BLaER1 treated with 17β-estradiol and CSF1 and Interleukin-3, amounts not matched to agents 10 nM and 100 nM (cell line): ENCODE measurements at regions not wholly inside any gene's neighbourhood (a gene's known extent, or its start where the extent isn't known, plus 50 kb on each side); places are given as distances from the start of the nearest gene placed in this dataset.

Experiments
- H3K27ac ChIP-seq, 11 experiments: shearing (Covaris generic); formaldehyde crosslinking; 2 replicates each; pipeline ENCODE4 v1.8.1; 2022
- H3K27me3 ChIP-seq, 11 experiments: shearing (Covaris generic); formaldehyde crosslinking; 2 replicates each; pipeline ENCODE4 v1.8.1; 2022
- H3K36me3 ChIP-seq, 11 experiments: shearing (Covaris generic); formaldehyde crosslinking; 2 replicates each; pipeline ENCODE4 v1.8.1; 2022
- H3K4me1 ChIP-seq, 10 experiments: shearing (Covaris generic); formaldehyde crosslinking; 2 replicates each; pipeline ENCODE4 v1.8.1; 2022
- H3K4me2 ChIP-seq, 11 experiments: shearing (Covaris generic); formaldehyde crosslinking; 2 replicates each; pipeline ENCODE4 v1.8.1; 2022
- H3K4me3 ChIP-seq, 10 experiments: shearing (Covaris generic); formaldehyde crosslinking; 2 replicates each; pipeline ENCODE4 v1.8.1; 2022
- H3K9ac ChIP-seq, 11 experiments: shearing (Covaris generic); formaldehyde crosslinking; 2 replicates each; pipeline ENCODE4 v1.8.1; 2022
- H3K9me3 ChIP-seq, 11 experiments: shearing (Covaris generic); formaldehyde crosslinking; replicated peaks in 1 of 11; 2 replicates each; pipeline ENCODE4 v1.8.1; 2022
- H4K20me1 ChIP-seq, 11 experiments: shearing (Covaris generic); formaldehyde crosslinking; 2 replicates each; pipeline ENCODE4 v1.8.1; 2022
- Cebpa-rat ChIP-seq, 11 experiments: shearing (Covaris generic); IDR thresholded peaks; 2 replicates each; pipeline ENCODE4 v1.8.1; 2022

DNA sequence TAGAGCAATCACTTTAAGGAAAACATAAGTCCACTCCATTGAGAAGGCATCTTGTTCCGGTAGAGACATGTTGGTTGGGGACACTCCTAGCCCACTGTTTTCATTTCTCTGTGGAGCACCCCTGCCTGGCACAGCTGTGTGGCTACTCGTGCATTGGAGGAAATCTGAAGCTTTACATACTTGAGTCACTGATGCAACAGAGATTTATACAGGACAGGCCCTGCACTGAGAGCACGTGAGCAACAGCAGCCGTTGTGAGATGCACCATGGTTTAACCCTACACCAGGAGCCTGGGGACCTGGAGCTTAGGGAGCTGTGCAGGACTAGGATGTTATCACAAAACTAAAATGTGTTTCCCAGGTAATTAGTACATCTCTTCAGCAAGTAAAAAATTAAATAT lies 230.7 kb upstream of the IRX1 start:
- no peaks in the 10 kb centered on the region for H3K36me3 ChIP-seq
- no peak overlapping the region for H3K9ac ChIP-seq
- no peak overlapping the region for H3K4me2 ChIP-seq
- no peak overlapping the region for H3K4me3 ChIP-seq
- H3K27me3 ChIP-seq: no peaks in the 10 kb centered on the region
- H3K27ac ChIP-seq: no peak overlapping the region
- no peaks in the 10 kb centered on the region for H4K20me1 ChIP-seq
- no peak for TF ChIP-seq Cebpa-rat (IDR thresholded peaks at IDR 0.05)
- H3K4me1 ChIP-seq: no peaks in the 10 kb centered on the region
- H3K9me3 ChIP-seq: peaks cover 0 to 10% (median 5%) of the 10 kb centered on the region in 11 experiments; a peak in 11 of 22 replicates

GRCh38 chr5:3364433-3364832 lies 231.2 kb upstream of the IRX1 start:
- Histone ChIP-seq H3K9me3 (peaks cover 0 to 9% (median 5%) of the 10 kb centered on the region in 11 experiments; a peak in 11 of 22 replicates), H3K4me3 (no peak overlapping the region), H3K27ac (no peak overlapping the region), H3K9ac (no peak overlapping the region), H3K36me3 (no peaks in the 10 kb centered on the region), H4K20me1 (no peaks in the 10 kb centered on the region), H3K4me1 (peaks cover 0 to 4% (median under 1%) of the 10 kb centered on the region in 10 experiments; a peak in 8 of 20 replicates), H3K27me3 (no peaks in the 10 kb centered on the region), H3K4me2 (no peak overlapping the region)
- TF ChIP-seq Cebpa-rat (IDR thresholded peaks at IDR 0.05): no peak

DNA sequence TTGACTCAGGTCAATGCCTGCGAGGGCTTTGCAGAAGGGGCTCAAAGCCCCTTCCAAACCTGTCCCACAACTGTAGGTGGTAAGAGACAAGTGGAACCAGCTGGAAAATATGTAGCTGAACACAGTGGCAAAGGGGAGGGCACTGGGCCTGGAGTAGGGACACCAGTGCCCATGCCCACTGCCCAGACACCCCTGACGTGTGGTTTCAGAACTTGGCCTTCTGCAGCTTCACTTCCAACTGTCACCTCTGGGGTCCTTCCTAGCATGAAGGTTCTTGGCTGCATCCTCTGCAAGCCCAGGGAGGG lies 233.1 kb upstream of the IRX1 start:
- H3K27me3 ChIP-seq: no peaks in the 10 kb centered on the region
- no peak overlapping the region for H3K27ac ChIP-seq
- H3K4me3 ChIP-seq: no peak overlapping the region
- no peak for TF ChIP-seq Cebpa-rat (IDR thresholded peaks at IDR 0.05)
- H3K9me3 ChIP-seq: peaks cover 0 to 5% (median 0%) of the 10 kb centered on the region in 11 experiments; a peak in 1 of 22 replicates
- no peak overlapping the region for H3K4me2 ChIP-seq
- H3K9ac ChIP-seq: no peak overlapping the region
- H3K4me1 ChIP-seq: peaks cover 0 to 8% (median 2%) of the 10 kb centered on the region in 10 experiments; a peak in 8 of 20 replicates
- H3K36me3 ChIP-seq: no peaks in the 10 kb centered on the region
- no peaks in the 10 kb centered on the region for H4K20me1 ChIP-seq

- Histone ChIP-seq H3K4me1 (peaks cover 0 to 8% (median 2%) of the 10 kb centered on the region in 10 experiments; a peak in 8 of 20 replicates), H3K4me2 (no peak overlapping the region), H3K4me3 (no peak overlapping the region), H3K9me3 (peaks cover 0 to 5% (median 0%) of the 10 kb centered on the region in 11 experiments; a peak in 1 of 22 replicates), H3K27me3 (no peaks in the 10 kb centered on the region), H3K36me3 (no peaks in the 10 kb centered on the region), H3K27ac (no peak overlapping the region), H3K9ac (no peak overlapping the region), H4K20me1 (no peaks in the 10 kb centered on the region)
- TF ChIP-seq Cebpa-rat (IDR thresholded peaks at IDR 0.05): no peak
Observed at GRCh38 chr5:3361811-3362605, 233.6 kb upstream of the IRX1 start.

- Histone ChIP-seq H4K20me1 (no peaks in the 10 kb centered on the region), H3K27me3 (no peaks in the 10 kb centered on the region), H3K4me2 (peak overlapping the region in 6 of 11 experiments; percentile 0 to 43 (median 24); a peak in 5 of 22 replicates), H3K4me1 (peaks cover 0 to 8% (median 2%) of the 10 kb centered on the region in 10 experiments; a peak in 8 of 20 replicates), H3K27ac (no peak overlapping the region), H3K9ac (no peak overlapping the region), H3K9me3 (peaks cover 0 to 5% (median 0%) of the 10 kb centered on the region in 11 experiments; a peak in 1 of 22 replicates), H3K4me3 (no peak overlapping the region), H3K36me3 (no peaks in the 10 kb centered on the region)
- TF ChIP-seq Cebpa-rat (IDR thresholded peaks at IDR 0.05): no peak
Observed at GRCh38 chr5:3359642-3360041, 236.0 kb upstream of the IRX1 start.

- Histone ChIP-seq H3K4me3 (no peak overlapping the region), H3K9ac (no peak overlapping the region), H3K36me3 (no peaks in the 10 kb centered on the region), H3K27me3 (no peaks in the 10 kb centered on the region), H3K27ac (no peak overlapping the region), H3K4me2 (no peak overlapping the region), H4K20me1 (no peaks in the 10 kb centered on the region), H3K4me1 (peaks cover 0 to 8% (median 2%) of the 10 kb centered on the region in 10 experiments; a peak in 8 of 20 replicates), H3K9me3 (peaks cover 0 to 5% (median 0%) of the 10 kb centered on the region in 11 experiments; a peak in 1 of 22 replicates)
- TF ChIP-seq Cebpa-rat (IDR thresholded peaks at IDR 0.05): no peak
Observed at GRCh38 chr5:3357291-3357690, 238.3 kb upstream of the IRX1 start.

DNA sequence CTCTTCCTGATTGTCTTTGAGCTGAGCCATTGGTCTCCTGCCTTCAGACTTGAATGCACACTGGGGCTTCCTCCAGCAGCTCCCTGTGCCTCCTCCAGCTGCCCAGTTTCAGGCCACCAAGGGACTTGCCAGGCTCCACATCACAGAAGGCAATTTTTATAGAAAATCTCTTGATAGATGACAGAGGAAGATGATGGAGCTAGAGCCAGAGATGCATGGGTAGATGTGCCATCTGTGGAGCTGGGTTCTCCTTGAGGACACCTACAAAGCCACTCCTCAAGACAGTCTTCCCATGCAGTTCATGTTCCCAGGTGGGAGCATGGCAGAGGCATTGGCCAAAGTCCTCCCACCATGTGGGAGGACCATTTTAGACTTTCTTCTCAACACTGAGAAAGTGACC lies 239.6 kb upstream of the IRX1 start:
- no peak overlapping the region for H3K4me3 ChIP-seq
- no peaks in the 10 kb centered on the region for H4K20me1 ChIP-seq
- no peak for TF ChIP-seq Cebpa-rat (IDR thresholded peaks at IDR 0.05)
- no peak overlapping the region for H3K9ac ChIP-seq
- no peaks in the 10 kb centered on the region for H3K36me3 ChIP-seq
- H3K4me1 ChIP-seq: peaks cover 0 to 8% (median 2%) of the 10 kb centered on the region in 10 experiments; a peak in 8 of 20 replicates
- no peaks in the 10 kb centered on the region for H3K27me3 ChIP-seq
- H3K27ac ChIP-seq: no peak overlapping the region
- H3K4me2 ChIP-seq: no peak overlapping the region
- peaks cover 0 to 7% (median 0%) of the 10 kb centered on the region in 11 experiments; a peak in 1 of 22 replicates for H3K9me3 ChIP-seq

GRCh38 chr5:3355126-3355525 lies 240.5 kb upstream of the IRX1 start:
- Histone ChIP-seq H3K27ac (no peak overlapping the region), H3K27me3 (no peaks in the 10 kb centered on the region), H3K4me3 (no peak overlapping the region)

GRCh38 chr5:3354606-3355005 lies 241.0 kb upstream of the IRX1 start:
- Histone ChIP-seq H3K9ac (no peak overlapping the region), H3K9me3 (peaks cover 0 to 7% (median 0%) of the 10 kb centered on the region in 11 experiments; a peak in 1 of 22 replicates), H3K27me3 (no peaks in the 10 kb centered on the region), H3K4me3 (no peak overlapping the region), H3K4me2 (no peak overlapping the region), H3K36me3 (no peaks in the 10 kb centered on the region), H4K20me1 (no peaks in the 10 kb centered on the region), H3K27ac (no peak overlapping the region), H3K4me1 (peaks cover 0 to 6% (median 2%) of the 10 kb centered on the region in 10 experiments; a peak in 8 of 20 replicates)
- TF ChIP-seq Cebpa-rat (IDR thresholded peaks at IDR 0.05): no peak

More at GRCh38 chr5:3355126-3355525, 240.5 kb upstream of the IRX1 start:
- Histone ChIP-seq H4K20me1 (no peaks in the 10 kb centered on the region), H3K4me1 (peaks cover 0 to 8% (median 2%) of the 10 kb centered on the region in 10 experiments; a peak in 8 of 20 replicates), H3K9ac (no peak overlapping the region), H3K36me3 (no peaks in the 10 kb centered on the region), H3K4me2 (no peak overlapping the region), H3K9me3 (peaks cover 0 to 7% (median 0%) of the 10 kb centered on the region in 11 experiments; a peak in 1 of 22 replicates)
- no peak for TF ChIP-seq Cebpa-rat (IDR thresholded peaks at IDR 0.05)
